22Rv1 (cell line): ENCODE measurements at regions not wholly inside any gene's neighbourhood (a gene's known extent, or its start where the extent isn't known, plus 50 kb on each side); places are given as distances from the start of the nearest gene placed in this dataset.
"Not testable (repeated sequence)": the region's sequence is repeated elsewhere in the genome, so short reads cannot be mapped to it uniquely, and the experiment has no call there.

Experiments used
- H3K27ac ChIP-seq: fragments of 450-650 bp; 2 replicates; pipeline ENCODE4 v1.5.1; 2017
- CTCF ChIP-seq: fragments of 450-650 bp; IDR thresholded peaks from 2 replicates; pipeline ENCODE4 v1.5.1; 2017; ENCODE audit warnings: mild to moderate bottlenecking
- ZFX ChIP-seq: fragments of 450-650 bp; IDR thresholded peaks from 2 replicates; pipeline ENCODE4 v1.6.1; 2017; ENCODE audit warnings: antibody characterized with exemption, borderline replicate concordance

- no peak for TF ChIP-seq CTCF
- TF ChIP-seq ZFX: no peak
These were observed 130.5 kb upstream of the MROH9 start for GRCh38 chr1:170804879-170805278.

GRCh38 chr1:170806961-170807360 lies 128.4 kb upstream of the MROH9 start:
- H3K27ac ChIP-seq: no peak overlapping the region
- TF ChIP-seq CTCF (no peak), ZFX (no peak)

More at GRCh38 chr1:170804879-170805278, 130.5 kb upstream of the MROH9 start:
- H3K27ac ChIP-seq: no peak overlapping the region

- H3K27ac ChIP-seq: no peak overlapping the region
- TF ChIP-seq CTCF: no peak
- TF ChIP-seq ZFX: no peak
These were observed 127.9 kb upstream of the MROH9 start for GRCh38 chr1:170807432-170807831.

GRCh38 chr1:170808216-170808885 lies 127.0 kb upstream of the MROH9 start:
- H3K27ac ChIP-seq: no peak overlapping the region
- TF ChIP-seq ZFX (no peak), CTCF (no peak)

GRCh38 chr1:170811013-170811412 lies 124.3 kb upstream of the MROH9 start:
- H3K27ac ChIP-seq: not testable (repeated sequence)

- TF ChIP-seq CTCF (no peak), ZFX (no peak)
- no peak overlapping the region for H3K27ac ChIP-seq
These were observed 115.6 kb upstream of the MROH9 start for GRCh38 chr1:170819781-170820180.

GRCh38 chr1:170823120-170823519 lies 112.2 kb upstream of the MROH9 start:
- H3K27ac ChIP-seq: no peak overlapping the region
- TF ChIP-seq CTCF (no peak), ZFX (no peak)

- TF ChIP-seq ZFX: no peak
- no peak for TF ChIP-seq CTCF
These were observed 104.1 kb upstream of the MROH9 start for GRCh38 chr1:170831276-170831675.

More at GRCh38 chr1:170831276-170831675, 104.1 kb upstream of the MROH9 start:
- no peak overlapping the region for H3K27ac ChIP-seq
